CD4-positive, alpha-beta T cell (primary cell): ENCODE measurements at regions not wholly inside any gene's neighbourhood (a gene's known extent, or its start where the extent isn't known, plus 50 kb on each side); places are given as distances from the start of the nearest gene placed in this dataset.

ENCODE experiments used
- ATAC-seq: fragments of 200-7000 bp; cut with Tn5 transposase; one replicate; pipeline ENCODE4 v1.10.0; 2022; ENCODE audit warnings: mild to moderate bottlenecking; ENCODE audit not compliant: poor library complexity
- CTCF ChIA-PET: fragments of 350-600 bp; sonication (Branson Sonifier 250); formaldehyde crosslinking; loops from one replicate; lab custom pipeline; 2021; ENCODE audit warnings: antibody characterized with exemption, inconsistent platforms; lab: Charles Lee
- POLR2A ChIA-PET: fragments of 350-600 bp; sonication (Branson Sonifier 250); formaldehyde crosslinking; loops from one replicate; lab custom pipeline; 2021; ENCODE audit warnings: antibody characterized with exemption, inconsistent platforms; lab: Charles Lee
- DNase-seq, 14 experiments: peaks; one replicate each; pipeline ENCODE4 v3.0.0-alpha.2; 2013 to 2020; ENCODE audit warnings: mixed read lengths in 2 of 14
- H3K27ac ChIP-seq, 2 donors: one replicate each; pipeline versions ENCODE4 v1.5.1 to v1.7.0; 2013; ENCODE audit warnings: low read length in 2 of 2, low read depth in 1 of 2, mild to moderate bottlenecking in 1 of 2
- H3K27me3 ChIP-seq, 2 experiments: 1 replicate in 1 of 2; 2 replicates in 1 of 2; pipeline versions ENCODE4 v1.6.1 to v1.7.0; 2013; ENCODE audit warnings: low read length in 2 of 2, control low read depth in 1 of 2, mild to moderate bottlenecking in 1 of 2, moderate library complexity in 1 of 2; ENCODE audit not compliant: insufficient read depth in 2 of 2, control insufficient read depth in 1 of 2
- H3K36me3 ChIP-seq: one replicate; pipeline ENCODE4 v1.6.1; 2013; ENCODE audit warnings: low read length, control low read depth; ENCODE audit not compliant: insufficient read depth
- H3K4me1 ChIP-seq: one replicate; pipeline ENCODE4 v1.6.1; 2013; ENCODE audit warnings: low read length, control low read depth; ENCODE audit not compliant: insufficient read depth
- H3K4me3 ChIP-seq: one replicate; pipeline ENCODE4 v1.5.1; 2013; ENCODE audit warnings: mild to moderate bottlenecking, low read length, moderate library complexity
- H3K9me3 ChIP-seq, 2 experiments: 1 replicate in 1 of 2; 2 replicates in 1 of 2; pipeline versions ENCODE4 v1.6.1 to v1.7.0; 2013; ENCODE audit warnings: low read length in 2 of 2, mild to moderate bottlenecking in 2 of 2, control low read depth in 1 of 2, moderate library complexity in 1 of 2; ENCODE audit not compliant: control insufficient read depth in 1 of 2, insufficient read depth in 1 of 2
- H3K27ac Mint-ChIP-seq: one replicate; pipeline ENCODE4 v1.8.0; 2020; ENCODE audit warnings: mixed read lengths
- H3K27me3 Mint-ChIP-seq: one replicate; pipeline ENCODE4 v1.8.0; 2021; ENCODE audit warnings: mixed read lengths
- H3K36me3 Mint-ChIP-seq: one replicate; pipeline ENCODE4 v1.8.0; 2021; ENCODE audit warnings: low read depth, mixed read lengths
- H3K4me1 Mint-ChIP-seq: one replicate; pipeline ENCODE4 v1.8.0; 2021; ENCODE audit warnings: low read depth, mixed read lengths
- H3K4me3 Mint-ChIP-seq: one replicate; pipeline ENCODE4 v1.8.0; 2020; ENCODE audit warnings: mild to moderate bottlenecking, mixed read lengths
- H3K9me3 Mint-ChIP-seq: one replicate; pipeline ENCODE4 v1.8.0; 2020; ENCODE audit warnings: mixed read lengths
- CTCF ChIP-seq: fragments of 200-600 bp; IDR thresholded peaks from one replicate; pipeline ENCODE4 v1.8.0; 2022; ENCODE audit warnings: antibody characterized with exemption, mild to moderate bottlenecking
- intact Hi-C, 2 experiments: fragments of 100-400 bp; cut with DNase I in 1 of 2; cut with micrococcal nuclease in 1 of 2; formaldehyde crosslinking; loops; one replicate each; pipeline versions ENCODE4 v1.15.1 to v1.9.0; 2023 to 2025; cut with DNase I, micrococcal nuclease

GRCh38 chr9:107954312-107954711 is 464.7 kb upstream of the KLF4 start:
- Mint-ChIP-seq H3K27me3 (no peaks in the 10 kb centered on the region), H3K27ac (no peak overlapping the region), H3K9me3 (peaks cover 3% of the 10 kb centered on the region), H3K4me1 (no peaks in the 10 kb centered on the region), H3K36me3 (no peaks in the 10 kb centered on the region), H3K4me3 (no peak overlapping the region)
- Histone ChIP-seq H3K36me3 (no peaks in the 10 kb centered on the region), H3K27me3 (no peaks in the 10 kb centered on the region), H3K4me1 (no peaks in the 10 kb centered on the region), H3K4me3 (no peak overlapping the region), H3K27ac (no peak overlapping the region), H3K9me3 (peaks cover 0 to 6% of the 10 kb centered on the region in 2 experiments)
- intact Hi-C loops: no loop called here
- no peak for ATAC-seq
- CTCF ChIA-PET: no interaction called here
- TF ChIP-seq CTCF: no peak
- POLR2A ChIA-PET: no interaction called here
- peak in 2 of 14 experiments; percentile 25 for DNase-seq

- Mint-ChIP-seq H3K27ac (no peak overlapping the region), H3K4me1 (no peaks in the 10 kb centered on the region), H3K27me3 (no peaks in the 10 kb centered on the region), H3K4me3 (no peak overlapping the region), H3K36me3 (no peaks in the 10 kb centered on the region), H3K9me3 (no peaks in the 10 kb centered on the region)
- H3K27ac ChIP-seq: no peak overlapping the region
- H3K4me1 ChIP-seq: no peaks in the 10 kb centered on the region
- intact Hi-C loops: no loop called here
- ChIA-PET POLR2A (no interaction called here), CTCF (no interaction called here)
- no peaks in the 10 kb centered on the region for H3K27me3 ChIP-seq
- H3K4me3 ChIP-seq: no peak overlapping the region
- TF ChIP-seq CTCF: no peak
- H3K36me3 ChIP-seq: no peaks in the 10 kb centered on the region
- DNase-seq (no peak), ATAC-seq (no peak)
- peaks cover 0 to 6% of the 10 kb centered on the region in 2 experiments for H3K9me3 ChIP-seq
Measured at GRCh38 chr9:107953556-107954125, 464.1 kb upstream of the KLF4 start.

GRCh38 chr9:107952773-107953172 is 463.2 kb upstream of the KLF4 start:
- H3K4me1 Mint-ChIP-seq: no peaks in the 10 kb centered on the region
- ATAC-seq (no peak), DNase-seq (no peak)
- H3K36me3 Mint-ChIP-seq: no peaks in the 10 kb centered on the region
- no peak for TF ChIP-seq CTCF
- H3K4me3 ChIP-seq: no peak overlapping the region
- no peaks in the 10 kb centered on the region for H3K4me1 ChIP-seq
- H3K9me3 Mint-ChIP-seq: no peaks in the 10 kb centered on the region
- no peak overlapping the region for H3K27ac ChIP-seq
- H3K9me3 ChIP-seq: peaks cover 0 to 6% of the 10 kb centered on the region in 2 experiments
- no peaks in the 10 kb centered on the region for H3K36me3 ChIP-seq
- H3K27me3 Mint-ChIP-seq: no peaks in the 10 kb centered on the region
- no peaks in the 10 kb centered on the region for H3K27me3 ChIP-seq
- H3K4me3 Mint-ChIP-seq: no peak overlapping the region
- ChIA-PET POLR2A (no interaction called here), CTCF (no interaction called here)
- H3K27ac Mint-ChIP-seq: no peak overlapping the region
- intact Hi-C loops: no loop called here
